PC-9 (cell line): ENCODE measurements at regions not wholly inside any gene's neighbourhood (a gene's known extent, or its start where the extent isn't known, plus 50 kb on each side); places are given as distances from the start of the nearest gene placed in this dataset.

ENCODE experiments used
- BruUV-seq: library from RNA; stranded (reverse); fragments of 400-500 nt; replicated peaks from 2 replicates; lab custom pipeline; 2021; lab: Mats Ljungman, UMichigan
- CTCF ChIA-PET: fragments of 300-600 bp; sonication (Branson Sonifier 250); formaldehyde crosslinking; loops from one replicate; lab custom pipeline; 2022; ENCODE audit warnings: antibody characterized with exemption; lab: Charles Lee
- POLR2A ChIA-PET: fragments of 300-600 bp; sonication (Branson Sonifier 250); formaldehyde crosslinking; loops from one replicate; lab custom pipeline; 2022; ENCODE audit warnings: antibody characterized with exemption; ENCODE audit not compliant: unreplicated experiment; lab: Charles Lee
- DNase-seq, 2 experiments: peaks; one replicate each; pipeline versions ENCODE4 v3.0.0 to v3.0.0-alpha.2; 2015 to 2022; ENCODE audit warnings: mixed read lengths in 1 of 2
- H2AFZ ChIP-seq: fragments of 200-600 bp; sonication (generic); 2 replicates; pipeline ENCODE4 v1.8.1; 2017; ENCODE audit warnings: antibody characterized with exemption
- H3F3A ChIP-seq: fragments of 200-600 bp; sonication (generic); 2 replicates; pipeline ENCODE4 v1.8.1; 2017; ENCODE audit warnings: antibody characterized with exemption, mild to moderate bottlenecking, low read depth; ENCODE audit not compliant: insufficient read depth
- H3K27ac ChIP-seq: fragments of 200-600 bp; sonication (generic); 2 replicates; pipeline ENCODE4 v1.6.1; 2016; ENCODE audit warnings: mixed run types
- H3K27me3 ChIP-seq: fragments of 200-600 bp; sonication (generic); 2 replicates; pipeline ENCODE4 v1.6.1; 2016; ENCODE audit warnings: low read depth, mixed run types; ENCODE audit not compliant: insufficient read depth
- H3K36me3 ChIP-seq: fragments of 200-600 bp; sonication (generic); 2 replicates; pipeline ENCODE4 v1.6.1; 2016; ENCODE audit warnings: low read depth, mixed run types
- H3K4me1 ChIP-seq: fragments of 200-600 bp; sonication (generic); replicated peaks from 2 replicates; pipeline ENCODE4 v1.6.1; 2016; ENCODE audit warnings: mixed run types; ENCODE audit not compliant: insufficient read depth
- H3K4me2 ChIP-seq: fragments of 200-600 bp; sonication (generic); 2 replicates; pipeline ENCODE4 v1.6.1; 2017; ENCODE audit warnings: mixed run types
- H3K4me3 ChIP-seq: fragments of 200-600 bp; sonication (generic); 2 replicates; pipeline ENCODE4 v1.6.1; 2016; ENCODE audit warnings: mixed run types
- H3K79me2 ChIP-seq: fragments of 200-600 bp; sonication (generic); 2 replicates; pipeline ENCODE4 v1.6.1; 2017; ENCODE audit warnings: low read depth, mixed run types
- H3K9me2 ChIP-seq: fragments of 200-600 bp; sonication (generic); 2 replicates; pipeline ENCODE4 v1.8.1; 2017; ENCODE audit warnings: mild to moderate bottlenecking; ENCODE audit not compliant: insufficient read depth
- H3K9me3 ChIP-seq: fragments of 200-600 bp; sonication (generic); 2 replicates; pipeline ENCODE4 v1.8.1; 2016; ENCODE audit warnings: low read depth; ENCODE audit not compliant: insufficient read depth
- H4K20me1 ChIP-seq: fragments of 200-600 bp; sonication (generic); 2 replicates; pipeline ENCODE4 v1.8.1; 2017; ENCODE audit not compliant: insufficient read depth
- EZH2 ChIP-seq: fragments of 200-600 bp; sonication (generic); IDR thresholded peaks from 2 replicates; pipeline ENCODE4 v1.8.0; 2017; ENCODE audit warnings: antibody characterized with exemption, low read depth
- intact Hi-C: fragments of 100-400 bp; cut with micrococcal nuclease; formaldehyde crosslinking; loops from one replicate; pipeline ENCODE4 v1.10.0; 2022; ENCODE audit not compliant: unreplicated experiment
- TF ChIP-seq, protein P1 (sequence below): fragments of 200-600 bp; sonication (generic); conservative IDR thresholded peaks from 2 replicates; pipeline ENCODE4 v1.6.1; 2017; ENCODE audit warnings: mixed run types, antibody characterized with exemption, mild to moderate bottlenecking, moderate library complexity

DNA sequence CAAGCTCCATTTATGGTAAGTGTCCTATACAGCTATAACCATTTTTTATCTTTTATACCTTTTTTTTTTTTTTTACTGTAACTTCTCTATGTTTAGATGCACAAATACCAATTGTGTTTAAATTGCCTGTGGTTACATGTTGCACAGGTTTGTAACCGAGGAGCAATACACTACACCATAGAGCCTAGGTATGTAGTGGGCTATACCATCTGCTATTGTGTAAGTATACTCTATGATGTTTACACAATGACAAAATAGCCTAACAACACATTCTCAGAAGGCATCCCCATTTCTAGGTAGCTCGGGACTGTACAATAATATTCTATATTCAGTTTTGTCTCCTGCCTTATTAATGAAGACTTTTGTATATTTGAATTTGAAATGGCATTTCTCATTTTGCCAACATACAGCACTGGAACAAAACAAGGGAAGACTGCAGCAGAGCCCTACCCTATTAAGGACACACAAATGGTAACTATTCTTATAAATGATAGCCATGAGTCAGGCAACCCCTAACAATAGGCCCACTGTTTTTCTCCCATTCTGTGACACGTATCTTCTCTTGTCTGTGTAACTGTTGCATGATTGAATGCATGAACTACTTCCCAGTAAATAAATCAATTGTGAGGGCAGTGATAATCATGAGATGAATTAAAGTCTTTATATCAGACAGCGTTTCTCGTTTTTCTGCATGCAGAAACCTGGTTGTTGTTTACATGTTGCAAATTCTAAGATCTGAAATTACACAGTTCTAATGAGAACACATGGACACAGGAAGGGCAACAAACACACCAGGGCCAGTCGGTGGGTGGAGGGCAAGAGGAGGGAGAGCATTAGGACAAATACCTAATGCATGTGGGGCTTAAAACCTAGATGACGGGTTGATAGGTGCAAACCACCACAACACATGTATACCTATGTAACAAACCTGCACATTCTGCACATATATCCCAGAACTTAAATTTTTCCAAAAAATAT is 173.9 kb downstream of the EPM2A start:
- Histone ChIP-seq H3K79me2 (no peaks in the 10 kb centered on the region), H4K20me1 (no peaks in the 10 kb centered on the region), H3K27me3 (no peaks in the 10 kb centered on the region), H2AFZ (no peak overlapping the region), H3K9me3 (no peaks in the 10 kb centered on the region), H3F3A (no peaks in the 10 kb centered on the region), H3K4me1 (no peaks in the 10 kb centered on the region), H3K4me2 (no peak overlapping the region), H3K36me3 (no peaks in the 10 kb centered on the region), H3K9me2 (no peaks in the 10 kb centered on the region), H3K4me3 (no peak overlapping the region), H3K27ac (no peak overlapping the region)
- TF ChIP-seq EZH2 = no peak
- TF ChIP-seq, protein P1, sequence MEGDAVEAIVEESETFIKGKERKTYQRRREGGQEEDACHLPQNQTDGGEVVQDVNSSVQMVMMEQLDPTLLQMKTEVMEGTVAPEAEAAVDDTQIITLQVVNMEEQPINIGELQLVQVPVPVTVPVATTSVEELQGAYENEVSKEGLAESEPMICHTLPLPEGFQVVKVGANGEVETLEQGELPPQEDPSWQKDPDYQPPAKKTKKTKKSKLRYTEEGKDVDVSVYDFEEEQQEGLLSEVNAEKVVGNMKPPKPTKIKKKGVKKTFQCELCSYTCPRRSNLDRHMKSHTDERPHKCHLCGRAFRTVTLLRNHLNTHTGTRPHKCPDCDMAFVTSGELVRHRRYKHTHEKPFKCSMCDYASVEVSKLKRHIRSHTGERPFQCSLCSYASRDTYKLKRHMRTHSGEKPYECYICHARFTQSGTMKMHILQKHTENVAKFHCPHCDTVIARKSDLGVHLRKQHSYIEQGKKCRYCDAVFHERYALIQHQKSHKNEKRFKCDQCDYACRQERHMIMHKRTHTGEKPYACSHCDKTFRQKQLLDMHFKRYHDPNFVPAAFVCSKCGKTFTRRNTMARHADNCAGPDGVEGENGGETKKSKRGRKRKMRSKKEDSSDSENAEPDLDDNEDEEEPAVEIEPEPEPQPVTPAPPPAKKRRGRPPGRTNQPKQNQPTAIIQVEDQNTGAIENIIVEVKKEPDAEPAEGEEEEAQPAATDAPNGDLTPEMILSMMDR = no peak
- CTCF ChIA-PET = no interaction called here
- no peak for DNase-seq
- BruUV-seq = no TSS peak
- intact Hi-C loops = no loop called here
- POLR2A ChIA-PET = interaction anchor here (0.6 kb wide), 1 partner anchor 298 kb away, joined by 3 read pairs; no protein-coding TSS in a partner anchor

DNA sequence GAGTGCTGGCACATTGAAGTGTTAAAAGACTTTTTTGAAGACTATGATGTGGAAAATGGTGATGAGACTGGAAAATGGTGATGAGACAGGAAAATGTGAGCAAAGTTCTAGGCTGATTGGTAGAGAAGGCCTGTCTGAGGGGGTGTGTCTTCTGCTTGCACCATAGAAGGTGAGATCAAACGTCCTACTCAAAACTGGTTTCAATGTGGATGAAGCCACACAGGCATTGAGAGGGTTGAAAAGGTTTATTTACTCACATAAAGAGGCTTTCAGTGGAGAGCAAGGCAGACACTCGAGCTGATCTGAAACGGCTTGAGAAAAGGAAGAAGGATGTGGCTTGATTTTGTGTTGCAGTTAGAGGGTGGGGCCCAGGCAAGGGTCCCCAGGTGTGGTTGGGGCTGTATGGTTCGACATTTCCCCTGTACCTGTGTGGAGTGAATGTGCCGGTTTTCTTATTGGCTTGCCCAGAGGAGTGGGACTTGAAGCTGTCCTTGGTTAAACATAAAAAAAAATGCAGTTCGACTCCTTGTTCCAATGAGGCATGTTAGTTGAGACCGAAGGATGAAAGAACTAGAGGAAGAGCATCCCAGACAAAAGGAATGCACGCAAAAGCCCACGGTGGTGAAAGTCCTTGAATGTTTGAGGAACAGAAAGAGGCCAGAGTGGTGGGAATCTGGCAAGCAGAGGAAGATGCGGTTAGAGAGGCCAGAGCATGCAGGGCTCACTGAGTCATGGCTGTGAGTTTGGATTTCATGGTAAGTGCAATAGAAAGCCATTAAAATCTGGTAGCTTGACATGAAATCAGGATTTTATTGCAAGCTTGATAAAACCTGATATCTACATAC is 172.3 kb downstream of the EPM2A start:
- Histone ChIP-seq H3K36me3 (no peaks in the 10 kb centered on the region), H3K4me1 (no peaks in the 10 kb centered on the region), H3K4me2 (no peak overlapping the region), H3K9me3 (no peaks in the 10 kb centered on the region), H2AFZ (no peak overlapping the region), H3K27me3 (no peaks in the 10 kb centered on the region), H3K79me2 (no peaks in the 10 kb centered on the region), H3F3A (no peaks in the 10 kb centered on the region), H4K20me1 (no peaks in the 10 kb centered on the region), H3K27ac (no peak overlapping the region), H3K9me2 (no peaks in the 10 kb centered on the region), H3K4me3 (no peak overlapping the region)
- no TSS peak for BruUV-seq
- POLR2A ChIA-PET = no interaction called here
- CTCF ChIA-PET = no interaction called here
- intact Hi-C loops = no loop called here
- no peak for TF ChIP-seq EZH2
- TF ChIP-seq, protein P1 = no peak
- DNase-seq = no peak

DNA sequence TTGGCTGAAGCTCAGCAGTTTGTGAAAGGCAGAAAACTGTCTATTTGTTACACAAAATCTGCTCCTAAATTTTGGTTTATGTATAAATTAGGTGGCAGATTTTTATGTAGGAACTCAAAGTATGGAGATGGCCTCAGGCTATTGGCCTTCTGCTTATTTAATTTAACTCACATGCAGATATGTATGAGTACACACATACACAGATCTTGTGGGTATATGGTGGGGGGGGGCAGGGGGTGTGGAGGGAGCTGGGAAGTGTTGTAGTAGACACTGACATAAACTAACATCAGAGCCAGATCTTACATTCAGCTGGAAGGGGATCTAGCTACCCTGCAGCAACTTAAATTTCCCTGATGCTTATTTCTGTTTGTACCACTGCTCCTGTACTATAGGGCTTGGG is 170.8 kb downstream of the EPM2A start:
- H3K27me3 ChIP-seq = no peaks in the 10 kb centered on the region
- CTCF ChIA-PET = no interaction called here
- H3K9me3 ChIP-seq = no peaks in the 10 kb centered on the region
- no peaks in the 10 kb centered on the region for H3K36me3 ChIP-seq
- no peak overlapping the region for H3K4me3 ChIP-seq
- intact Hi-C loops = no loop called here
- H3K4me2 ChIP-seq = no peak overlapping the region
- H3K4me1 ChIP-seq = no peaks in the 10 kb centered on the region
- H3K79me2 ChIP-seq = no peaks in the 10 kb centered on the region
- TF ChIP-seq EZH2 = no peak
- H3K27ac ChIP-seq = no peak overlapping the region
- H3F3A ChIP-seq = no peaks in the 10 kb centered on the region
- POLR2A ChIA-PET = interaction anchor here (0.7 kb wide), 1 partner anchor 271 kb away, joined by 5 read pairs; no protein-coding TSS in a partner anchor
- no peaks in the 10 kb centered on the region for H3K9me2 ChIP-seq
- BruUV-seq = no TSS peak
- H4K20me1 ChIP-seq = no peaks in the 10 kb centered on the region
- DNase-seq = no peak
- H2AFZ ChIP-seq = no peak overlapping the region
